NCI-H526 (cell line): ENCODE measurements at regions not wholly inside any gene's neighbourhood (a gene's known extent, or its start where the extent isn't known, plus 50 kb on each side); places are given as distances from the start of the nearest gene placed in this dataset.
"Not testable (repeated sequence)": the region's sequence is repeated elsewhere in the genome, so short reads cannot be mapped to it uniquely, and the experiment has no call there.

ENCODE experiments used
- DNase-seq, 2 experiments: peaks; one replicate each; lab custom pipeline; 2025; lab: John Stamatoyannopoulos, UW

DNA sequence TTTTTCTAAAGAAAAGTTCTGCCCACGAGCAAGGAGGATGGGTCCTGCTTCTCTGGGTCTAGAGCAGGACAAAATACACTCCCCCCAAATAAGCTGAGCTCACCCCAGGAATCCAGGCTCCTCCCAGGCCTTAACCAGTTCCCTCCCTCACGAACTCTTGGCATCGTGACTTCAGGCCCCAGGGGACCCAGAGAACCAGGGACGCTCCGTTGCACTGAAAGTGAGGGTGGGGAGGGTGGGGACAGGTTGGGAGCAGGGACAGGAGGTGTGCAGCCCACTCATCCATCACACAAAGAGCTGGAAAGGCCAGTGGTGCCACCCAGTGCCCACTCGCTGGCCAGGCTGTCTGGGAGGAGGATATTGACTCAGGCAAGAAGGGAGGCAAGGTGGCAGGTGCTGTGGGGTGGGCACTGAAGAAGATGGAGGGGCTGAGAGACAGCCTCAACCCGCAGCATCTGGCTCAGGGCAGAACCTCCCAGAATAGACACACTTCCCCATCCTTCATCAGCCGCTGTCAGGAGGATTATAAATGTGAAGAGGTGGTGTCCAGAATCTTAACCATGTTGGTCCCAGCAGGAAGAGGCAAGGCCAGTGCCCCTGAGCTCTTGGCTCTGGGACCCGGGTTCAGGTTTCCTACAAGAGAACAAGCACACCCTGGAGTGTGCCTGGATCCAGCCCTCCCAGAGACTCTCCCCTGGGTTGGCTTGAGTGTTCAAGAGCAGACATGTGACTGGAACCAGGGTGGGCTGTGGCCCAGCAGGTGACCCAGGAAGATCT, 67.9 kb upstream of the RPL38 start:
- DNase-seq = no peak

DNA sequence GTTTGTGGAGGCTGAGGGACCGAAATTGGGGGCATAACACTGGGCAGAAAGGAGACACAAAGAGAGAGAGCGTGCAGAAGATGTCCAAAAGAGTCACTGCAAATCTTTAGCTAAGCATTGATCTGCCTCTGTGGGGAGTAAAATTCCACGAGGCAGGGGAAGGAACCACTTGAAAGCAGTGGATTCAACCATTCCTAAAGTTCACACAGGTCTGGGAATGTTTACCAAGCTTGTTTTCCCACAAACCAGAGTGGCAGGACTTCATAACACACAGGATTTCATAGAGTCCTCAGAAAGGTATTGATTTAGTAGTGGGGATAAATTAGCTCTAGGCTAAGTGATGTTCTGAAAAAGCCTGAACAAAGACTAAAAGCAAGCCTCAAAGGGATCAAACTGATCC, 66.1 kb upstream of the RPL38 start:
- no peak for DNase-seq

DNA sequence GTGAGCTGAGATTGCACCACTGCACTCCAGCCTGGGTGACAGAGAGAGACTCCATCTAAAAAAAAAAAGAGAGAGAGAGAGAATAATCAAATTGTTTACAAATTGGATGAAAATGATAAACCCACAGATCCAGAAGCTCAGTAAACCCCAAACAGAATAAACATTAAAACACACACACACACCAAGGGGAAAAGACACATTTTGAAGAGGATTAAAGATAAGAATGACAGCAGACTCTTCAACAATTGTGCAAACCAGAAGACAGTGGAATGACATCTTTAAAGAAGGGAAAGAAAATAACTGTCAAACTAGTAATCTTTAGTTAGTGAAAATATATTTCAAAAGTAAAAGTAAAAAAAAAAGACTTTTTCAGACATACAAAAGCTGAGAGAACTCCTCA, 64.4 kb upstream of the RPL38 start:
- no peak for DNase-seq

GRCh38 chr17:74140282-74140681, 63.2 kb upstream of the RPL38 start:
- DNase-seq = no peak

DNA sequence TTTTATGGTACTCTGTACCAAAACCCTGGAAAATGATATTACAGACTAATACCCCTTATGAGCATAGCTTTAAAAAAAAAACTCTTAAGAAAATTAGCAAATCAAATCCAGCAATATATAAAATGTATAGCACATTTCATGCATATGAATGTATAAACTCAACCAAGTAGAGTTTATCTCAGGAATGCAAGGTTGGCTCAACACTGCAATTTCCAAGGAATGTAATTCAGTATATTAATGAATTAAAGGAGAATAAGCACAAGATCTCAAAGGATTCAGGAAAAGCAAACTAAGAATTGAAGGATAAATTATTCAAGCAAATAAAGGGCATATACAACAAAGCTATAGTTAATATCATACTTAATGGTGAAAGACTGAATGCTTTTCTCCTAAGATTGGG, 61.9 kb upstream of the RPL38 start:
- DNase-seq = no peak

- not testable (repeated sequence) for DNase-seq
Observed at GRCh38 chr17:74143318-74143717, 60.2 kb upstream of the RPL38 start.

DNA sequence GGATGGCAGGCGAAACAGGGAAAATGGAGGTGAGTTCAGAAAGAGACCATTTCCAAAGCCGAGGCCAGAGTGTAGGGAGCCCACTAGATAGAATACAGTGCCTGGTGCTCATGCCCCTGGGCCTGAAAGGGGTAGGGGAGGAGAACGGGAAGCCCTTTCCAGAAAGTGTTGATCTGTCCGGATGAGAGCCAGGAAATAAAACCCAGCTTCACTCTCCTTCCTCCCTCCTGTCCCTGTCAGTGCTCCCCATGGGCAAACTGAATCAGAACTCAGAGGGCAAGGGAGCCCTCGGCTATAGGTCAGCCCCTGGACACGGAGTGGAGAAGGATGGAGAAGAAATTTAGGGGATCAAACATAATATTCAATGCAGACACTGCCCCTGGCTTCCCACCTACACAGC, 57.7 kb upstream of the RPL38 start:
- no peak for DNase-seq

- no peak for DNase-seq
Observed at GRCh38 chr17:74146196-74146595, 57.3 kb upstream of the RPL38 start.

- DNase-seq = peak; percentile 60 to 72
Observed at GRCh38 chr17:74147056-74147835, 56.2 kb upstream of the RPL38 start.

- DNase-seq = peak; percentile 97 to 99
Observed at GRCh38 chr17:74147966-74148365, 55.5 kb upstream of the RPL38 start.

GRCh38 chr17:74148446-74148845, 55.0 kb upstream of the RPL38 start:
- DNase-seq = peak in 1 of 2 experiments; percentile 92

- DNase-seq = no peak
Observed at GRCh38 chr17:74148901-74149596, 54.4 kb upstream of the RPL38 start.

- DNase-seq = peak; percentile 34 to 36
Observed at GRCh38 chr17:74149597-74150427, 53.7 kb upstream of the RPL38 start.

GRCh38 chr17:74150428-74151025, 53.0 kb upstream of the RPL38 start:
- peak in 1 of 2 experiments; percentile 43 for DNase-seq

DNA sequence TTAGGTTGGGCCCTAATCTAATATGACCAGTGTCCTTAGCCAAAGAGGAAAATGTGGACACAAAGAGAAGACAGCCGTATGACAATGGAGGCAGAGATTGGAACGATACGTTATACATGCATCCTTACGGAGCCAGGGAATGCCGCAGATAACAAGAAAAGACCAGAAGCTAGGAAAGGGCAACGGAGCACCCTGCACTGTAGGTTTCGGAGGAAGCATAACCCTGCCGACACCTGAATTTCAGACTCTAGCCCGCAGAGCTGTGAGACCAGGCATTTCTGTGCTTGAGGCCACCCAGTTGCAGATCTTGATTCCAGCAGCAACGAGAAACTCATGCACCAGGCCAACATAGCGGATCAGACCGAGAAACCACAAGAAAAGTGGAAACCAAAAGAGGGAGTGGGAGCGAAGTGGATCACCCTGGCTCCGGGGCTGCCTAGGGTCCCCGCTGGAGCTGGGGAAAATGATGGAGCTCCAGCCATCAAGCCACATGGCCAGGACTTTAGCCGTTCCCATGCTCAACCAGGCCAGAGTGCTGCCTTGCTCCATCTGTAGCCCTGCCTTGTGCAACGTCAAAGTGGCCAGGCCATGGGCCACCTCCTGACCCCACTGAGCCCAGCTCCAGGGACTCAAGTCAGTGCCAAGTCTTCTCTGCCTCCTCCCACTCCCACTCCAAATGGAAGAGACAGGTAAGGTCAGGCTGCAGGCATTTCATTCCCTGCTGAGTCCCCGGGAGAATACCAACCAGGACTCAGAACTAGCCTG, 51.7 kb upstream of the RPL38 start:
- no peak for DNase-seq

- DNase-seq = no peak
Observed at GRCh38 chr17:74152591-74153455, 50.7 kb upstream of the RPL38 start.

- no peak for DNase-seq
Observed at GRCh38 chr17:74153456-74153810, 50.0 kb upstream of the RPL38 start.
